ENCODE measurements at regions not wholly inside any gene's neighbourhood (a gene's known extent, or its start where the extent isn't known, plus 50 kb on each side); places are given as distances from the start of the nearest gene placed in this dataset.

GRCh38 chr12:107296681-107297089 is 203.3 kb upstream of the CRY1 start:
- DNase-seq (ENCODE audit: low spot score): no peak
- 87% methylated on average over 6 of the region's 6 CpGs for WGBS (ENCODE audit: low lambda C conversion rate, missing lambda C conversion rate)
- H2AFZ ChIP-seq: no peak overlapping the region
- TF ChIP-seq EZH2phosphoT487 (IDR thresholded peaks at IDR 0.05; ENCODE audit: low read depth, severe bottlenecking, unreplicated experiment) (no peak), CTCF (IDR thresholded peaks at IDR 0.05; ENCODE audit: poor library complexity) (no peak), EZH2 (IDR thresholded peaks at IDR 0.05; ENCODE audit: borderline replicate concordance) (no peak)
- no peaks in the 10 kb centered on the region for H3K9me3 ChIP-seq (ENCODE audit: low read depth)
- no peaks in the 10 kb centered on the region for H3K36me3 ChIP-seq (replicated peaks; ENCODE audit: insufficient read depth, low read depth)
- no peak overlapping the region for H3K4me2 ChIP-seq
- no peaks in the 10 kb centered on the region for H3K9me2 ChIP-seq (replicated peaks; ENCODE audit: insufficient read depth)
- H3K27ac ChIP-seq: no peak overlapping the region
- no peaks in the 10 kb centered on the region for H3K27me3 ChIP-seq
- no peaks in the 10 kb centered on the region for H4K20me1 ChIP-seq (ENCODE audit: insufficient read depth, poor library complexity, severe bottlenecking)
- H3K79me2 ChIP-seq: no peaks in the 10 kb centered on the region
- H3K4me1 ChIP-seq (ENCODE audit: insufficient read depth): no peaks in the 10 kb centered on the region
- H3K4me3 ChIP-seq: no peak overlapping the region

- Histone ChIP-seq H3K9me2 (replicated peaks; ENCODE audit: insufficient read depth) (no peaks in the 10 kb centered on the region), H3K4me2 (no peak overlapping the region), H3K4me3 (no peak overlapping the region), H3K79me2 (no peaks in the 10 kb centered on the region), H3K27ac (no peak overlapping the region), H3K36me3 (replicated peaks; ENCODE audit: insufficient read depth, low read depth) (no peaks in the 10 kb centered on the region), H3K9me3 (ENCODE audit: low read depth) (no peaks in the 10 kb centered on the region), H2AFZ (no peak overlapping the region), H3K27me3 (peaks cover 14% of the 10 kb centered on the region), H3K4me1 (ENCODE audit: insufficient read depth) (no peaks in the 10 kb centered on the region), H4K20me1 (ENCODE audit: insufficient read depth, poor library complexity, severe bottlenecking) (no peaks in the 10 kb centered on the region)
- no peak for DNase-seq (ENCODE audit: low spot score)
- TF ChIP-seq EZH2 (IDR thresholded peaks at IDR 0.05; ENCODE audit: borderline replicate concordance) (no peak), CTCF (IDR thresholded peaks at IDR 0.05; ENCODE audit: poor library complexity) (no peak), EZH2phosphoT487 (IDR thresholded peaks at IDR 0.05; ENCODE audit: low read depth, severe bottlenecking, unreplicated experiment) (no peak)
- WGBS (ENCODE audit: low lambda C conversion rate, missing lambda C conversion rate): 89% methylated on average over 2 of the region's 2 CpGs
These were observed 209.4 kb upstream of the CRY1 start for GRCh38 chr12:107302649-107303341.

DNA sequence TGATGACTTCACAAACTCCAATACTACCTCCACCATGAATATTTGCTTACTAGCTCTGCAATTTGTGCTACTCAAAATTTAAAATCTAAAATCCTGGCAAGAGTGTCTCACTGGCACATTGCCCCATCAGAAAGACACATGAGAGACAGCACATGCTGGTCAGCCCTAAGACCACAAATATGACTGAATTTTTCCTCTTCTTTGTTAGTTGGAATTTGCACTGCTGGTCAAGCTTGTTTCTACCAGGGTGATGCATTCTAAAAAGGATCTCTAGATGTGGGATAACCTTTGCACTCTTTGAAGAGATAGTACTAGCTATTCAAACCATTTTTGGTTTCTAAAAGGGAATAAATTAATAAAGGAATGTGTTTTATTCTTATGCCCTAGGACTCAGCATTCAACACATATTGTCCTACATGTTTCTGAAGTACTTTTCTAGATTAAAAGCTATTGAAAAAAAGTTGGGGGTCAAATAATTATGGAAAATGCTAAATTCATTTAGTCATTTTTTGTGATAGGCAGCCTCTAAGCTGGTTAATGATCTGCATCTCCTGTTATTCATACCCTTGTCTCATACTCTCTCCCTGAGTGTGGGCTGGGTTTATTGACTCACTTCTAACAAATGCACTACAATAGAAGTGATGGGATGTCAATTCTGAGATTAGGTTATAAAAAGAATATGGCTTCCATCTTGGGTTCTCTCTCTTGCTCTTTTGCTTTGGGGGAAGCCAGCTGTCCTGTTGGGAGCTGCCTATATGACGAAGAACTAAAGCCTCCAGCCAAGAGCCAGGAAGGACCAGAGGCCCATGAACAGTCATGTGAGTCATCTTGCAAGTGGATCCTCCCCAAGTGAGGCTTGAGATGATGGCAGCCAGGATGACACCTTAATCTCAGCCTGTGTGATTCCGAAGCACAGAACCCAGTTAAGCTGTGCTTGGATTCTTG is 211.5 kb upstream of the CRY1 start:
- Histone ChIP-seq H3K9me2 (replicated peaks; ENCODE audit: insufficient read depth) (no peaks in the 10 kb centered on the region), H2AFZ (no peak overlapping the region), H3K4me1 (ENCODE audit: insufficient read depth) (no peaks in the 10 kb centered on the region), H3K9me3 (ENCODE audit: low read depth) (no peaks in the 10 kb centered on the region), H3K79me2 (no peaks in the 10 kb centered on the region), H4K20me1 (ENCODE audit: insufficient read depth, poor library complexity, severe bottlenecking) (no peaks in the 10 kb centered on the region), H3K27me3 (peaks cover 14% of the 10 kb centered on the region), H3K4me2 (no peak overlapping the region), H3K4me3 (no peak overlapping the region), H3K27ac (no peak overlapping the region), H3K36me3 (replicated peaks; ENCODE audit: insufficient read depth, low read depth) (no peaks in the 10 kb centered on the region)
- no peak for DNase-seq (ENCODE audit: low spot score)
- WGBS (ENCODE audit: low lambda C conversion rate, missing lambda C conversion rate): 88% methylated on average over 2 of the region's 2 CpGs
- TF ChIP-seq EZH2phosphoT487 (IDR thresholded peaks at IDR 0.05; ENCODE audit: low read depth, severe bottlenecking, unreplicated experiment): no peak
- TF ChIP-seq CTCF (IDR thresholded peaks at IDR 0.05; ENCODE audit: poor library complexity): no peak
- no peak for TF ChIP-seq EZH2 (IDR thresholded peaks at IDR 0.05; ENCODE audit: borderline replicate concordance)
